ENCODE measurements at regions not wholly inside any gene's neighbourhood (a gene's known extent, or its start where the extent isn't known, plus 50 kb on each side); places are given as distances from the start of the nearest gene placed in this dataset.

- H3K79me2 ChIP-seq (ENCODE audit: low read length): no peaks in the 10 kb centered on the region
- H3K4me2 ChIP-seq (ENCODE audit: low read length): no peak overlapping the region
- H3K27ac ChIP-seq (ENCODE audit: low read length): no peak overlapping the region
- H3K9me3 ChIP-seq (ENCODE audit: insufficient read depth, low read length): no peaks in the 10 kb centered on the region
- H4K20me1 ChIP-seq (ENCODE audit: insufficient read depth, low read length): no peaks in the 10 kb centered on the region
- H3K27me3 ChIP-seq (ENCODE audit: low read depth, low read length): no peaks in the 10 kb centered on the region
- no peak overlapping the region for H2AFZ ChIP-seq (ENCODE audit: low read depth, low read length)
- TF ChIP-seq, protein P1, sequence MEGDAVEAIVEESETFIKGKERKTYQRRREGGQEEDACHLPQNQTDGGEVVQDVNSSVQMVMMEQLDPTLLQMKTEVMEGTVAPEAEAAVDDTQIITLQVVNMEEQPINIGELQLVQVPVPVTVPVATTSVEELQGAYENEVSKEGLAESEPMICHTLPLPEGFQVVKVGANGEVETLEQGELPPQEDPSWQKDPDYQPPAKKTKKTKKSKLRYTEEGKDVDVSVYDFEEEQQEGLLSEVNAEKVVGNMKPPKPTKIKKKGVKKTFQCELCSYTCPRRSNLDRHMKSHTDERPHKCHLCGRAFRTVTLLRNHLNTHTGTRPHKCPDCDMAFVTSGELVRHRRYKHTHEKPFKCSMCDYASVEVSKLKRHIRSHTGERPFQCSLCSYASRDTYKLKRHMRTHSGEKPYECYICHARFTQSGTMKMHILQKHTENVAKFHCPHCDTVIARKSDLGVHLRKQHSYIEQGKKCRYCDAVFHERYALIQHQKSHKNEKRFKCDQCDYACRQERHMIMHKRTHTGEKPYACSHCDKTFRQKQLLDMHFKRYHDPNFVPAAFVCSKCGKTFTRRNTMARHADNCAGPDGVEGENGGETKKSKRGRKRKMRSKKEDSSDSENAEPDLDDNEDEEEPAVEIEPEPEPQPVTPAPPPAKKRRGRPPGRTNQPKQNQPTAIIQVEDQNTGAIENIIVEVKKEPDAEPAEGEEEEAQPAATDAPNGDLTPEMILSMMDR (IDR thresholded peaks at IDR 0.05; ENCODE audit: low read depth, low read length): no peak
- no peak for TF ChIP-seq EZH2phosphoT487 (IDR thresholded peaks at IDR 0.05; ENCODE audit: low read depth)
- no peak overlapping the region for H3K4me3 ChIP-seq (ENCODE audit: low read length)
- H3K4me1 ChIP-seq (ENCODE audit: low read length): no peaks in the 10 kb centered on the region
- H3K9ac ChIP-seq (ENCODE audit: low read length): no peak overlapping the region
- H3K36me3 ChIP-seq (replicated peaks; ENCODE audit: low read depth, low read length): no peaks in the 10 kb centered on the region
Measured at GRCh38 chr2:163987175-163987940, 251.6 kb upstream of the FIGN start.

DNA sequence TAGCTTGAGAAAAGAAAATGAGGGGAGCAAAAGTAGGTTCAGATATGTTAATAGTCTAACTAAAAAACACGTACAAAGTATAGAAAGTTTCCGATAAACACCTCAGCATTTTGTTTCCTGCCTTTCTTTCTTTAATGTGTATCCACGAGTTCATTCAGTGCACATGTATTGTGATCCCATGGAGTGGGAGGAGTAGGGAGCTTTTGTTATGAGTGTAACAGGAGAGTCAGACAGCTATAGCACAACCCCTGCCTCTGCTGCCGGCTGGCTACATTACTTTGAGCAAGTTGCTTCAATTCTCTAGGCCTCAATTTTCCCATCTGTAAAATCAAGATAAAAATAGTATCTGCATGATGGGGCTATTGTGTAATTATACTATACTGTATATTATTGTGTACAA, 249.2 kb upstream of the FIGN start:
- Histone ChIP-seq H3K9ac (ENCODE audit: low read length) (no peak overlapping the region), H4K20me1 (ENCODE audit: insufficient read depth, low read length) (no peaks in the 10 kb centered on the region), H3K9me3 (ENCODE audit: insufficient read depth, low read length) (no peaks in the 10 kb centered on the region), H3K36me3 (replicated peaks; ENCODE audit: low read depth, low read length) (no peaks in the 10 kb centered on the region), H3K4me1 (ENCODE audit: low read length) (no peaks in the 10 kb centered on the region), H3K27ac (ENCODE audit: low read length) (no peak overlapping the region), H3K79me2 (ENCODE audit: low read length) (no peaks in the 10 kb centered on the region), H2AFZ (ENCODE audit: low read depth, low read length) (no peak overlapping the region), H3K27me3 (ENCODE audit: low read depth, low read length) (no peaks in the 10 kb centered on the region), H3K4me3 (ENCODE audit: low read length) (no peak overlapping the region), H3K4me2 (ENCODE audit: low read length) (no peak overlapping the region)
- TF ChIP-seq, protein P1 (IDR thresholded peaks at IDR 0.05; ENCODE audit: low read depth, low read length): no peak
- no peak for TF ChIP-seq EZH2phosphoT487 (IDR thresholded peaks at IDR 0.05; ENCODE audit: low read depth)

DNA sequence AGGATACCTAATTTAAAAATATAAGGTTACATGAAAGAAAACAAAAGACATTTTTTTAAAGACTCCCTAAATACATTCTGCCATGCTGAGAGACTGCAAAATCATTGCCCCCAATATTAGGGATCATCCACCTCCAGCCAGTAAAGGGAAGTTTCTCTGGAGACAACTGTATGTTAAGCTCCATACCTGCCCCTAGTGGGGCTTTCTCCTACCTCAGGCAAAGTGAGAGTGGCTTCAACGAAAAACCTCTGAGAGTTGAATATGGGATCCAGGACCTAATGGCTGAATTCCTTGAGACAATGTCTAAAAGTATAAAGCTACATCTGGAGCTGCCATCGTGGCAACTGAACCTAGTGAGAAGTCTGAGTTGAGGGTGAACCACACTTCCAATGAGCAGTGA, 248.1 kb upstream of the FIGN start:
- TF ChIP-seq, protein P1 (IDR thresholded peaks at IDR 0.05; ENCODE audit: low read depth, low read length): no peak
- no peak for TF ChIP-seq EZH2phosphoT487 (IDR thresholded peaks at IDR 0.05; ENCODE audit: low read depth)

GRCh38 chr2:163982938-163983337, 247.1 kb upstream of the FIGN start:
- Histone ChIP-seq H3K79me2 (ENCODE audit: low read length) (no peaks in the 10 kb centered on the region), H2AFZ (ENCODE audit: low read depth, low read length) (no peak overlapping the region), H3K27me3 (ENCODE audit: low read depth, low read length) (no peaks in the 10 kb centered on the region), H4K20me1 (ENCODE audit: insufficient read depth, low read length) (no peaks in the 10 kb centered on the region), H3K9me3 (ENCODE audit: insufficient read depth, low read length) (no peaks in the 10 kb centered on the region), H3K4me1 (ENCODE audit: low read length) (no peaks in the 10 kb centered on the region), H3K4me2 (ENCODE audit: low read length) (no peak overlapping the region), H3K4me3 (ENCODE audit: low read length) (no peak overlapping the region), H3K27ac (ENCODE audit: low read length) (no peak overlapping the region), H3K9ac (ENCODE audit: low read length) (no peak overlapping the region), H3K36me3 (replicated peaks; ENCODE audit: low read depth, low read length) (no peaks in the 10 kb centered on the region)
- no peak for TF ChIP-seq EZH2phosphoT487 (IDR thresholded peaks at IDR 0.05; ENCODE audit: low read depth)
- TF ChIP-seq, protein P1 (IDR thresholded peaks at IDR 0.05; ENCODE audit: low read depth, low read length): no peak

More for the DNA sequence above, 248.1 kb upstream of the FIGN start:
- Histone ChIP-seq H3K4me3 (ENCODE audit: low read length) (no peak overlapping the region), H3K9ac (ENCODE audit: low read length) (no peak overlapping the region), H3K4me1 (ENCODE audit: low read length) (no peaks in the 10 kb centered on the region), H3K27ac (ENCODE audit: low read length) (no peak overlapping the region), H4K20me1 (ENCODE audit: insufficient read depth, low read length) (no peaks in the 10 kb centered on the region), H3K27me3 (ENCODE audit: low read depth, low read length) (no peaks in the 10 kb centered on the region), H3K36me3 (replicated peaks; ENCODE audit: low read depth, low read length) (no peaks in the 10 kb centered on the region), H3K9me3 (ENCODE audit: insufficient read depth, low read length) (no peaks in the 10 kb centered on the region), H2AFZ (ENCODE audit: low read depth, low read length) (no peak overlapping the region), H3K4me2 (ENCODE audit: low read length) (no peak overlapping the region), H3K79me2 (ENCODE audit: low read length) (no peaks in the 10 kb centered on the region)
